HS-5 (cell line): ENCODE measurements at regions not wholly inside any gene's neighbourhood (a gene's known extent, or its start where the extent isn't known, plus 50 kb on each side); places are given as distances from the start of the nearest gene placed in this dataset.
"Not testable (repeated sequence)": the region's sequence is repeated elsewhere in the genome, so short reads cannot be mapped to it uniquely, and the experiment has no call there.

Experiments used
- DNase-seq: peaks from one replicate; pipeline ENCODE4 v3.0.0-alpha.2; 2012; ENCODE audit warnings: low read depth

- no peak for DNase-seq
Measured at GRCh38 chr6:153411070-153411648, 280.1 kb upstream of the RGS17 start.

GRCh38 chr6:153405931-153406330 lies 274.8 kb upstream of the RGS17 start:
- no peak for DNase-seq

GRCh38 chr6:153401751-153402150 lies 270.7 kb upstream of the RGS17 start:
- no peak for DNase-seq

GRCh38 chr6:153392156-153392555 lies 261.1 kb upstream of the RGS17 start:
- no peak for DNase-seq

- DNase-seq: no peak
Measured at GRCh38 chr6:153373869-153374268, 242.8 kb upstream of the RGS17 start.

GRCh38 chr6:153368131-153368530 lies 237.0 kb upstream of the RGS17 start:
- DNase-seq: no peak

GRCh38 chr6:153367021-153367420 lies 235.9 kb upstream of the RGS17 start:
- DNase-seq: no peak

GRCh38 chr6:153357391-153357790 lies 226.3 kb upstream of the RGS17 start:
- no peak for DNase-seq

GRCh38 chr6:153340568-153340967 lies 209.5 kb upstream of the RGS17 start:
- no peak for DNase-seq

GRCh38 chr6:153334121-153334520 lies 203.0 kb upstream of the RGS17 start:
- no peak for DNase-seq

GRCh38 chr6:153331221-153331620 lies 200.1 kb upstream of the RGS17 start:
- DNase-seq: not testable (repeated sequence)

- DNase-seq: no peak
Measured at GRCh38 chr6:153328194-153328593, 197.1 kb upstream of the RGS17 start.

- DNase-seq: no peak
Measured at GRCh38 chr6:153325661-153326060, 194.6 kb upstream of the RGS17 start.

- DNase-seq: peak; percentile 28
Measured at GRCh38 chr6:153312634-153313033, 181.6 kb upstream of the RGS17 start.

- no peak for DNase-seq
Measured at GRCh38 chr6:153309651-153310050, 178.6 kb upstream of the RGS17 start.

- no peak for DNase-seq
Measured at GRCh38 chr6:153302133-153302532, 171.1 kb upstream of the RGS17 start.

GRCh38 chr6:153301602-153302001 lies 170.5 kb upstream of the RGS17 start:
- no peak for DNase-seq

GRCh38 chr6:153282456-153282855 lies 151.4 kb upstream of the RGS17 start:
- not testable (repeated sequence) for DNase-seq

GRCh38 chr6:153275997-153276396 lies 144.9 kb upstream of the RGS17 start:
- DNase-seq: no peak

- DNase-seq: no peak
Measured at GRCh38 chr6:153272201-153272980, 141.3 kb upstream of the RGS17 start.

- no peak for DNase-seq
Measured at GRCh38 chr6:153263489-153263888, 132.4 kb upstream of the RGS17 start.

GRCh38 chr6:153251326-153251725 lies 120.2 kb upstream of the RGS17 start:
- DNase-seq: no peak

- no peak for DNase-seq
Measured at GRCh38 chr6:153237670-153238069, 106.6 kb upstream of the RGS17 start.
